ENCODE measurements at regions not wholly inside any gene's neighbourhood (a gene's known extent, or its start where the extent isn't known, plus 50 kb on each side); places are given as distances from the start of the nearest gene placed in this dataset.

DNA sequence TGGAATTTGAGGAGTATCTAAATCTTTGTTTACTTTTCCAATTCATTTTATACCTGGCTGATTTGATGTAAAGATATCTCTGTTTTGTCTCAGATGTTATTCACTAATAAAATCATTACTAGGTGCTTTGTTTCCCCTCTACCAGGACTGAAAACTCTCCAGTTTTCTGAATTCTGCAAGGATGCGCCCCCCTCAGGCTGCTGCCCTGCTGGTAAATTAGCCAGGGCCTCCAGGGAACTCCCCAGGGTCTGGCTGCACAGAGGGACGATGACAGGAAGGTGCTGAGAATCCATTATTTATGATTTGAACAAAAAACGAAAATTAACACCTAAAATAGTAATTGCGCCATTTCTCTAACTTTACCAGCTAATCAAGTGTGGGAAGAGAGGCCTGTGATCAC lies 541.2 kb upstream of the POU3F3 start:
- H3K36me3 ChIP-seq (ENCODE audit: control insufficient read depth in 1 of 2, insufficient read depth in 2 of 2, low read length in 2 of 2) = no peaks in the 10 kb centered on the region
- H3K4me1 ChIP-seq (ENCODE audit: control insufficient read depth in 1 of 2, insufficient read depth in 2 of 2, low read length in 2 of 2) = no peaks in the 10 kb centered on the region
- H3K9me3 ChIP-seq (ENCODE audit: control insufficient read depth in 1 of 2, low read length in 2 of 2) = peaks cover 0 to 2% of the 10 kb centered on the region in 2 donors
- no peak overlapping the region for H3K9ac ChIP-seq (ENCODE audit: low read depth in 1 of 2, low read length in 2 of 2)
- no peak overlapping the region for H3K4me3 ChIP-seq (ENCODE audit: low read depth in 1 of 2, low read length in 2 of 2)
- no peaks in the 10 kb centered on the region for H3K27me3 ChIP-seq (ENCODE audit: control insufficient read depth in 1 of 2, insufficient read depth in 2 of 2, low read length in 2 of 2)
- H3K27ac ChIP-seq (ENCODE audit: low read depth, low read length) = no peak overlapping the region

DNA sequence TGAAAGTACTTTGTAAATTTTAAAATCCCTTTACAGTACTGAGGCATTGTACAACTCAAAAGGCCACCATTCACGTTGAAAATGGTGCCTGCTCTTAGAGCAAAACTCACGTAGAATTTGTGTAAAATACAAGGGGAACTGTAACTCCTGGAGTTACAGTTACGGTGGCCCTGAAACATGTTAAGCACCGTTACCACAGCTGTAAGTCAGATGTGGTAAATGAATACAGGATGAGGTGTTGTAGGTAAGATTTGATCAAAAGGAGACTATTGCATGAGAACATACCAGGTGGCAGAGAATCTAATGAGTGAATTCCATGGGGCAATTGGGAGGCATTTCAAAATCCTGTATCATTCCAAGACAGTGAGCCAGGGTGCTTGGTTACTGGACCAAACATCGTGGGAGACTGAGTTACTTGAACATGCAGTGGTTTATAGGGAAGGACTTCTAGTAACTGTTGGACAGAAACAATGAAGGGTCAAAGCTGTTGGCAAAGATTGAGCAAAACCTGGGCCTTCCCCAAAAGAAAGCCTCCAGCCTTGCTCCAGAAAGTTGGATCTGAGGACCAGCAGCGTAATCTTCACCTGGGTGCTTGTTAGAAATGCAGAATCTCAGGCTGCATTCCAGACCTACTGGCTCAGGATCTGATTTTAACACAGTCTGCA lies 535.8 kb upstream of the POU3F3 start:
- Histone ChIP-seq H3K27ac (ENCODE audit: low read depth, low read length) (no peak overlapping the region), H3K9me3 (ENCODE audit: control insufficient read depth in 1 of 2, low read length in 2 of 2) (no peaks in the 10 kb centered on the region), H3K36me3 (ENCODE audit: control insufficient read depth in 1 of 2, insufficient read depth in 2 of 2, low read length in 2 of 2) (no peaks in the 10 kb centered on the region), H3K4me3 (ENCODE audit: low read depth in 1 of 2, low read length in 2 of 2) (no peak overlapping the region), H3K9ac (ENCODE audit: low read depth in 1 of 2, low read length in 2 of 2) (no peak overlapping the region), H3K4me1 (ENCODE audit: control insufficient read depth in 1 of 2, insufficient read depth in 2 of 2, low read length in 2 of 2) (no peaks in the 10 kb centered on the region), H3K27me3 (ENCODE audit: control insufficient read depth in 1 of 2, insufficient read depth in 2 of 2, low read length in 2 of 2) (peaks cover 3 to 24% of the 10 kb centered on the region in 2 donors)

DNA sequence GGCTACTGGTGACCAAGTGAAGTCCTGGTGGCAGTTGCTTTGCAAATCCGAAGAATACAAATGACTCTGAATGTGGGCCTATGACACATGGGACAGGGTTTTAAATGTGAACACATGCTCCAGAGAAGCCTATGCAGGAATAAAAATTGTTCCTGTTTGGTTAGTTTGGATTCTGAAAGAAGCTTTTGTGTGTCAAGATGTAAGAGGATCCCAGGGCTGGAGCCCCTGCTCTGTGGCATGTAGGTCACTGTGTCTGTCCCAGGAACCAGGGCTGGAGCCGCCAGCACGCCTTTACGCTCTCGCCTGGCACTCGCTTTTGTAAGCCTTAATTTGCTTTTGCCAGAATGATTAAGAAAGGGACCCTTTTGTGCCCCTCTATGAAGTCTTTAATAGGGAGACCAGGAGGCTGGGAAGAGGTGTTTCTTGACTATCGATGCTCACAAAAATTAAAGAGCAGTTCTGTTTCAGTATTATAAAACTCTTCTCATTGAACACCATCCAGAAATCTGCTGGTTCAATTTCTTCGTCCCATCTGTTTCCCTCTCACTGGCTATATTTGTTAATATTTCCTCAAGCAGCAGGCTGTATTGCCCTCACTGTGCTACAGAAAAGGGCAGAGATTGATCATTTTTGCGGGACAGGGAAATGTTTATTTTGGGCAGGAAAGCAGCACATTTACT lies 532.7 kb upstream of the POU3F3 start:
- H3K4me3 ChIP-seq (ENCODE audit: low read depth in 1 of 2, low read length in 2 of 2) = no peak overlapping the region
- peaks cover 3 to 39% of the 10 kb centered on the region in 2 donors for H3K27me3 ChIP-seq (ENCODE audit: control insufficient read depth in 1 of 2, insufficient read depth in 2 of 2, low read length in 2 of 2)
- no peak overlapping the region for H3K9ac ChIP-seq (ENCODE audit: low read depth in 1 of 2, low read length in 2 of 2)
- no peak overlapping the region for H3K27ac ChIP-seq (ENCODE audit: low read depth, low read length)
- H3K9me3 ChIP-seq (ENCODE audit: control insufficient read depth in 1 of 2, low read length in 2 of 2) = no peaks in the 10 kb centered on the region
- H3K4me1 ChIP-seq (ENCODE audit: control insufficient read depth in 1 of 2, insufficient read depth in 2 of 2, low read length in 2 of 2) = no peaks in the 10 kb centered on the region
- H3K36me3 ChIP-seq (ENCODE audit: control insufficient read depth in 1 of 2, insufficient read depth in 2 of 2, low read length in 2 of 2) = no peaks in the 10 kb centered on the region

DNA sequence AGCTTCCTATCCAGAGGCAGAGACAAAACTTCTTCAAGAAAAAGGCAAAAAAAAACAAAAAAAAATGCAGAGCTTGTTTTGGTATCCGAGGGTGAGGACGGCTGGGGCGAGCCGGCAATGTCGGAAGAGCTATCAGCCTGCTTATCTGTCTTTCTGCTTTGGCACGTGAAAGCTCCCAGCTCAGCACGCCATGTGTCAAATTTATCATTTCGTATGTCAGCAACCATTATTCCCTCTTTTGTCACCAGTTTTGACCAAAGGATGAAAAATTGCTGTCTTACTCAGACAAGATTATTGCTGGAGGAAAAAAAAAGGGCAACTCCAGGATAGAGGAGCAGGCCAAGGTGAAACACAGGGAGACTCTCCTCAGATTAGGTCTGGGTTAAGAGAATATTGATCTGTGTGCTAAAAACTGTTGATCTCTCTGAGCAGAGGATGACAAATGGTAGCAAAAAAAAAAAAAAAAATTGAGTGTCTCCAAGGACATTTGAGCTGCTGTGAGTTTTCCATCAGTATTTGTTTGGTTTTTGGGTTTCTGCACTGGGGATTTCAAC lies 532.0 kb upstream of the POU3F3 start:
- H3K9ac ChIP-seq (ENCODE audit: low read depth in 1 of 2, low read length in 2 of 2) = no peak overlapping the region
- no peaks in the 10 kb centered on the region for H3K36me3 ChIP-seq (ENCODE audit: control insufficient read depth in 1 of 2, insufficient read depth in 2 of 2, low read length in 2 of 2)
- no peak overlapping the region for H3K27ac ChIP-seq (ENCODE audit: low read depth, low read length)
- peaks cover 3 to 41% of the 10 kb centered on the region in 2 donors for H3K27me3 ChIP-seq (ENCODE audit: control insufficient read depth in 1 of 2, insufficient read depth in 2 of 2, low read length in 2 of 2)
- H3K9me3 ChIP-seq (ENCODE audit: control insufficient read depth in 1 of 2, low read length in 2 of 2) = no peaks in the 10 kb centered on the region
- H3K4me3 ChIP-seq (ENCODE audit: low read depth in 1 of 2, low read length in 2 of 2) = no peak overlapping the region
- H3K4me1 ChIP-seq (ENCODE audit: control insufficient read depth in 1 of 2, insufficient read depth in 2 of 2, low read length in 2 of 2) = no peaks in the 10 kb centered on the region

DNA sequence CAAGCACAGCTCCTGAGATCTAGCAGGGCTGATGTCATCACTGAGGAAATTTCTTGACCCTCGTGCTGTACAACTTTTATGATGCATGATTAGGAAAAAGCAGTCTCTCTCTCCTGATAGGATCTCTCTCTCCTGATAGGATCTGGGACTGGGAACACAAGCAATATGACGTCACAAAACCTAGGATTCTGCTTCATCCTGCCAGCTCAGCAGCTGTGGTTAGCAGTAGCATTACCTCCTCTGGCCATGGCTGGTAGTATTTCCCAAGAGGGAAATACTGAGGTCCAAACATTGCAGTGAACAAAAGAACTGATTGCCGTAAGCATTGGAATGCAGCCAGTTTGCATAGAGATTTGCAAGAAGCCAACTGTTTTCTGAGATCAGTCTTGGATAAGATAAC lies 521.2 kb upstream of the POU3F3 start:
- Histone ChIP-seq H3K4me1 (ENCODE audit: control insufficient read depth in 1 of 2, insufficient read depth in 2 of 2, low read length in 2 of 2) (peaks cover 0 to 13% of the 10 kb centered on the region in 2 donors), H3K4me3 (ENCODE audit: low read depth in 1 of 2, low read length in 2 of 2) (no peak overlapping the region), H3K9me3 (ENCODE audit: control insufficient read depth in 1 of 2, low read length in 2 of 2) (no peaks in the 10 kb centered on the region), H3K27me3 (ENCODE audit: control insufficient read depth in 1 of 2, insufficient read depth in 2 of 2, low read length in 2 of 2) (peaks cover 6 to 17% of the 10 kb centered on the region in 2 donors), H3K27ac (ENCODE audit: low read depth, low read length) (no peak overlapping the region), H3K36me3 (ENCODE audit: control insufficient read depth in 1 of 2, insufficient read depth in 2 of 2, low read length in 2 of 2) (no peaks in the 10 kb centered on the region), H3K9ac (ENCODE audit: low read depth in 1 of 2, low read length in 2 of 2) (no peak overlapping the region)

DNA sequence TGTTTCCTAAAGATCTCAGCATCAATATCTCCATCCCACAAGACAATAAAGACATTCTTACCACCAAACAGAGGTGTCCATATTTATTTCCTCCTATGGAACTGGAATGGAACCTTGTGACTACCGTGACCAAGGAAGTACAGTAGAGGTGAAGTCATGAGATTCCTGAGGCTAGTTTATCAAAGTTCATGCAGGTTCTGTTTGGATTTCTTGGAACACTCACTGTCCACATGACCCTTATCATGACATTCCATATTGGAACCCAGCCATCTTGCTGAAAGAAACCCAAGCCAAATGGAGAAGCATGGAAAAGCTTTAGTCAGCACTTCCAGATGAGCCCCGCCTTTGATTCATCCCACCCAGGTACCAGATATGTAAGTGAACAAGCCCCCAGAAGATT lies 516.0 kb upstream of the POU3F3 start:
- Histone ChIP-seq H3K36me3 (ENCODE audit: control insufficient read depth in 1 of 2, insufficient read depth in 2 of 2, low read length in 2 of 2) (no peaks in the 10 kb centered on the region), H3K4me3 (ENCODE audit: low read depth in 1 of 2, low read length in 2 of 2) (no peak overlapping the region), H3K4me1 (ENCODE audit: control insufficient read depth in 1 of 2, insufficient read depth in 2 of 2, low read length in 2 of 2) (peaks cover 0 to 2% of the 10 kb centered on the region in 2 donors), H3K27ac (ENCODE audit: low read depth, low read length) (no peak overlapping the region), H3K9ac (ENCODE audit: low read depth in 1 of 2, low read length in 2 of 2) (no peak overlapping the region), H3K27me3 (ENCODE audit: control insufficient read depth in 1 of 2, insufficient read depth in 2 of 2, low read length in 2 of 2) (peaks cover 4 to 20% of the 10 kb centered on the region in 2 donors), H3K9me3 (ENCODE audit: control insufficient read depth in 1 of 2, low read length in 2 of 2) (no peaks in the 10 kb centered on the region)

DNA sequence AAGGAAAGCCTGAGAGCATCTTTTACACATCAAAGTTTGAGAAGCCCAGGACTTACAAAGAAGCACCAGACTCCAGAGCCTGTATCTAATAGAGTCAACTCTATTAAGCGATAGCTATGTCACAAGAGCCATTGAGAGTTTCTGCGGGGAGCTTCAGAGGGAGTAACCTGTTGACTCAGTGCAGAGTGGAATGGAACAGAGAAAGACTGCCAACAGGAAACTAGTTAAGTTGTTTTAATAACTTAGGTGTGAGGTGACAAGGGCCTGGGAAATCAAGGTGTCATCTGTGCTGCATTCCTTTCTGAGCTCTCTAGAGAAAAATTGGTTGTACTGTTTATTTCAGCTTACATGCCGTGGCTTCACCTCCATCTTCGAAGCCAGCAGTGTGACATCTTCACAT lies 513.8 kb upstream of the POU3F3 start:
- H3K9ac ChIP-seq (ENCODE audit: low read depth in 1 of 2, low read length in 2 of 2) = no peak overlapping the region
- no peaks in the 10 kb centered on the region for H3K36me3 ChIP-seq (ENCODE audit: control insufficient read depth in 1 of 2, insufficient read depth in 2 of 2, low read length in 2 of 2)
- H3K9me3 ChIP-seq (ENCODE audit: control insufficient read depth in 1 of 2, low read length in 2 of 2) = no peaks in the 10 kb centered on the region
- H3K4me1 ChIP-seq (ENCODE audit: control insufficient read depth in 1 of 2, insufficient read depth in 2 of 2, low read length in 2 of 2) = no peaks in the 10 kb centered on the region
- H3K27me3 ChIP-seq (ENCODE audit: control insufficient read depth in 1 of 2, insufficient read depth in 2 of 2, low read length in 2 of 2) = peaks cover 0 to 14% of the 10 kb centered on the region in 2 donors
- no peak overlapping the region for H3K4me3 ChIP-seq (ENCODE audit: low read depth in 1 of 2, low read length in 2 of 2)
- no peak overlapping the region for H3K27ac ChIP-seq (ENCODE audit: low read depth, low read length)

DNA sequence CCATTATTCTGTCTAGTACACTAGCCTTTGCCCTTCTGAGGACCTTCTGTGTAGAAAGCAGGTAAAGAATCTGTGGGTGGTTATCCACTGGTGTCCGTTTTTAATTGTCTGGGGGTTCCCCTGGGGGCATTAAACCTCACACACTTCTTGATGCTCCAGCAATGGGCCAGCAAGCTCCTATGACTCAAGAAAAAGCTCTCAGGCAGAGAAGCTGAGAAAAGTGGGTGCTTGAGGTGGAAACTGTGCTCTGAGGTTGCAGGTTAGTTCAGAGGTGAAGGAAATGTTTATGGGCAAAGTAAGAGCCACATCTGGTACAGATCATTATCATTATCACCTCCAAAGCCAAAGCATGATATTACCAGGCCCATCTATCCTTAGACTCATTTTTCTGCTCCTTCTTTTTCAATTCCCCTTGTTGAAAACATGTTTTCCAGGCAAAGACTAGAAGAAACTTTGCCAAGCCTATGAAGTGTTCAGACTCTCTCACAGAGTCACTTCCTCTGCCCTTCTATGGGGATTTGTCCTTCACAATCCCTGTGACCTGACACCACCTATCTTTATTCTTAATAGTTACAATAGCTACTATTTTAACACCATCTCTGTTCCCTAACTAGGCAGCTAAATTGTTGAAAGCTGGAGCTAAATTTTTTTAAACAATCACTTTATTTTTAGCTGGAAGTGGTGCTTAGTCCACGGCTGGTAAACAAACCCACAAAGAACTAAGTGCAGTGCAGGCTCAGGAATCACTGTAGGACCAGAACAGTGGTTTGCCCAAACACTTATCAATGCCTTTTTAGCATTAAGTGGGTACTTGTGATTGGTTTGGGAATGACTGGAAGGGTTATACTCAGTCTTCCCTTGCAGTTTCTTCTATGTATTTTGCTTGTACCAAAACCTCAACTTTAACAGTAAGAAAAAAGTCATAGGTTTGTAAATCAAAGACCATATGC lies 512.8 kb upstream of the POU3F3 start:
- no peaks in the 10 kb centered on the region for H3K9me3 ChIP-seq (ENCODE audit: control insufficient read depth in 1 of 2, low read length in 2 of 2)
- H3K4me3 ChIP-seq (ENCODE audit: low read depth in 1 of 2, low read length in 2 of 2) = no peak overlapping the region
- no peaks in the 10 kb centered on the region for H3K4me1 ChIP-seq (ENCODE audit: control insufficient read depth in 1 of 2, insufficient read depth in 2 of 2, low read length in 2 of 2)
- H3K36me3 ChIP-seq (ENCODE audit: control insufficient read depth in 1 of 2, insufficient read depth in 2 of 2, low read length in 2 of 2) = no peaks in the 10 kb centered on the region
- no peak overlapping the region for H3K9ac ChIP-seq (ENCODE audit: low read depth in 1 of 2, low read length in 2 of 2)
- H3K27ac ChIP-seq (ENCODE audit: low read depth, low read length) = no peak overlapping the region
- H3K27me3 ChIP-seq (ENCODE audit: control insufficient read depth in 1 of 2, insufficient read depth in 2 of 2, low read length in 2 of 2) = peaks cover 0 to 9% of the 10 kb centered on the region in 2 donors

DNA sequence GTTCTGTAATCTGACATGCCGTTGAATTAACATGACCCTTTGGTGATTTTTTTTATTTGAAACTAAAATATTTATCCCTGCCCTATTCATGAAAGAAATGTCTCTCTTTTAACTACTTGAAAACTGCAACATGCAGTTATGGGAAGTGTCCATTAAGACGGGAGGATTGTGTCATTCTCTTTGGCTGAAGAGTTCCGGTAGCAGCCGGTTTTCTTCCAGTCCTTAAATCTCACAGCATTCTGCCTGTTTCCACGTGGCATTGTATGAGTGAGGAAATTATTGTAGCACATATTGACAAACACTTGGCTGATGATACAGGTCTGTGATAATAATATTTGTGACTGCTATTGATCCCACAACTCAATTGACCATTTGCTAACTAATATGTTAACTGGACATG lies 509.6 kb upstream of the POU3F3 start:
- H3K27me3 ChIP-seq (ENCODE audit: control insufficient read depth in 1 of 2, insufficient read depth in 2 of 2, low read length in 2 of 2) = peaks cover 0 to 9% of the 10 kb centered on the region in 2 donors
- H3K27ac ChIP-seq (ENCODE audit: low read depth, low read length) = no peak overlapping the region
- no peaks in the 10 kb centered on the region for H3K9me3 ChIP-seq (ENCODE audit: control insufficient read depth in 1 of 2, low read length in 2 of 2)
- no peaks in the 10 kb centered on the region for H3K4me1 ChIP-seq (ENCODE audit: control insufficient read depth in 1 of 2, insufficient read depth in 2 of 2, low read length in 2 of 2)
- no peaks in the 10 kb centered on the region for H3K36me3 ChIP-seq (ENCODE audit: control insufficient read depth in 1 of 2, insufficient read depth in 2 of 2, low read length in 2 of 2)
- H3K4me3 ChIP-seq (ENCODE audit: low read depth in 1 of 2, low read length in 2 of 2) = no peak overlapping the region
- no peak overlapping the region for H3K9ac ChIP-seq (ENCODE audit: low read depth in 1 of 2, low read length in 2 of 2)

DNA sequence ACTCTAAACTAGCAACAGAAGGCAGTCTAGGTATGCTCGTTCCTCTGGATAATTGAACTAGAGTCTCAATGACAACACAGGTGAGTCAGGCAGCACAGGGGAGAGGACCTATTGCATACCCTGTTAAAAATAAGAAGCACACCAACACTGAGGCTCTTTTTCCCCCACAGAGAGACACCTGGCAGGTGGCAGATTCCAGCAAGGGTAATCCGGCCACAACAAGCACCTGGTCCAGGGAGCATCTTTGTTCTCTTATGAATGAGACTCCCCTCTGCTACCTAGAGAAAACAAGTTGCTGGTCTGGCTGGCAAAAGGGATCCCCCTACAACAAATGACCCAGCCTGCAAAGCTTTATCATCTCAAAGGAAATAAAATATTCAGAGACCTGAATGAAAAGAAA lies 508.9 kb upstream of the POU3F3 start:
- H3K4me1 ChIP-seq (ENCODE audit: control insufficient read depth in 1 of 2, insufficient read depth in 2 of 2, low read length in 2 of 2) = no peaks in the 10 kb centered on the region
- no peak overlapping the region for H3K9ac ChIP-seq (ENCODE audit: low read depth in 1 of 2, low read length in 2 of 2)
- peaks cover 0 to 9% of the 10 kb centered on the region in 2 donors for H3K27me3 ChIP-seq (ENCODE audit: control insufficient read depth in 1 of 2, insufficient read depth in 2 of 2, low read length in 2 of 2)
- no peak overlapping the region for H3K27ac ChIP-seq (ENCODE audit: low read depth, low read length)
- no peaks in the 10 kb centered on the region for H3K36me3 ChIP-seq (ENCODE audit: control insufficient read depth in 1 of 2, insufficient read depth in 2 of 2, low read length in 2 of 2)
- no peaks in the 10 kb centered on the region for H3K9me3 ChIP-seq (ENCODE audit: control insufficient read depth in 1 of 2, low read length in 2 of 2)
- H3K4me3 ChIP-seq (ENCODE audit: low read depth in 1 of 2, low read length in 2 of 2) = no peak overlapping the region

Data from duodenal mucosa (tissue), 2 donors.